ENCODE measurements at regions not wholly inside any gene's neighbourhood (a gene's known extent, or its start where the extent isn't known, plus 50 kb on each side); places are given as distances from the start of the nearest gene placed in this dataset.

DNA sequence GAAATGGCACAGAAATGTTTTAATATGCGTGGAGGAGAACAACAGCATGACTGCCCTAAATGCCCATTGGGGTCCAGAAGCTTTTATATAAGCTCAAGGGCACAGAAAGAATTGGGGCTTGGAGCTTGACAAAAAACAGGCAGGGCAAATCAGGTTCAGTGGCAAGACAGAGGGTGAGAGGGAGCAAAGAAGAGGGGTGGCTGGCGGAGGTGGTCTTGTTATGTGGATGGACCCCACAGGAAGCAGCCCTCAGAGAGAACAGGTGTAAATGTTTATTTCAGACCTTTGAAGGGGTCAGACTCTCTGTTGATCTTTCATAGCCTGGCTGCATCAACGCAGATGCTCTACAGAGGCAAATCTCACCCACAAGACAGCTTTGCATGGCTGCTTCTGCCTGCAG, 213.1 kb upstream of the B3GAT1 start:
- Histone ChIP-seq H3K36me3 (no peaks in the 10 kb centered on the region), H3K4me1 (no peaks in the 10 kb centered on the region), H3K9me3 (no peaks in the 10 kb centered on the region), H3K27me3 (peaks cover 0 to 75% (median 2%) of the 10 kb centered on the region in 9 donors), H3K4me3 (no peak overlapping the region), H3K27ac (no peak overlapping the region)
- intact Hi-C loops (cut with DNase I), result no loop called here
- no peak for ATAC-seq
- 84 to 90% (median 86%) methylated on average over 3 of the region's 3 CpGs for WGBS, 4 donors
- TF ChIP-seq POLR2A (IDR thresholded peaks at IDR 0.05), result no peak
- TF ChIP-seq, protein P1, sequence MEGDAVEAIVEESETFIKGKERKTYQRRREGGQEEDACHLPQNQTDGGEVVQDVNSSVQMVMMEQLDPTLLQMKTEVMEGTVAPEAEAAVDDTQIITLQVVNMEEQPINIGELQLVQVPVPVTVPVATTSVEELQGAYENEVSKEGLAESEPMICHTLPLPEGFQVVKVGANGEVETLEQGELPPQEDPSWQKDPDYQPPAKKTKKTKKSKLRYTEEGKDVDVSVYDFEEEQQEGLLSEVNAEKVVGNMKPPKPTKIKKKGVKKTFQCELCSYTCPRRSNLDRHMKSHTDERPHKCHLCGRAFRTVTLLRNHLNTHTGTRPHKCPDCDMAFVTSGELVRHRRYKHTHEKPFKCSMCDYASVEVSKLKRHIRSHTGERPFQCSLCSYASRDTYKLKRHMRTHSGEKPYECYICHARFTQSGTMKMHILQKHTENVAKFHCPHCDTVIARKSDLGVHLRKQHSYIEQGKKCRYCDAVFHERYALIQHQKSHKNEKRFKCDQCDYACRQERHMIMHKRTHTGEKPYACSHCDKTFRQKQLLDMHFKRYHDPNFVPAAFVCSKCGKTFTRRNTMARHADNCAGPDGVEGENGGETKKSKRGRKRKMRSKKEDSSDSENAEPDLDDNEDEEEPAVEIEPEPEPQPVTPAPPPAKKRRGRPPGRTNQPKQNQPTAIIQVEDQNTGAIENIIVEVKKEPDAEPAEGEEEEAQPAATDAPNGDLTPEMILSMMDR (IDR thresholded peaks at IDR 0.05), result no peak
- no peak for DNase-seq

DNA sequence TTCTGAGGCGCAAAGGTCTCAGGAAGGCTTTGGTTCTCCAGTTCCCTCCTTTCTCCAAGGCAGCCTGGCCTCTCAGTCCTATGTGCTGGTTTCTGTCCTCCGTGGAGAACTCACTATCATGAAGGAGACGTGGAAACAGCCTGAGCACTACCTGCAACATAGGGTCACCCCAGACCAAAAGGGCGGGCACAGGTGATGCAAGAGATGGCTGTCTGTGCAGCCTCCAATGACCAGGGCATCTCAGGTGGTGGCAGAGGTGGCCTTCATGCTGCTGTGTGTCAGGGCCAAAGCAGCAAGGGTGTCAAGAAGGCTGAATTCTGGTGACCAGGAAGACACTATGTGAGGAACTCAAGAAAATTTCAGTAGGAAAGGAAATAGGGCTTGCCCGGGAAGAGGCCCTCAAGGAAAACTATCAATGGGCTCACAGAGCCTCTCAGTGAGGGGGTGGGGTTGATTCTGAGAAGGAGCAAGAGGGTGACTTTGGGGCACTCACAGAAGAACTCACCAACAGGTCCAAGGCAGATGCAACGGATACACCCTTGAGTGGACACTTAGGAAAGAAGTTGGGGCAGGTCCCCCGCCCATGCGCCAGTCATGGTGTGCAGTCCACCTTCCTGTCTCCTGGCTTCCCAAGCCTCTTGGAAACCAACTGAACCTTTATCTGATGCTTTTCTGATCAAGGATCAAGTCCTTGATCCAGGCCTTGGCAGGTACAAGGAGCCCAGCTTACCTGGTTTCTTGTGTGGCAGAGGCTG, 212.3 kb upstream of the B3GAT1 start:
- no peaks in the 10 kb centered on the region for H3K9me3 ChIP-seq
- 85 to 88% (median 86%) methylated on average over 8 of the region's 8 CpGs for WGBS, 4 donors
- no peak overlapping the region for H3K27ac ChIP-seq
- no peaks in the 10 kb centered on the region for H3K4me1 ChIP-seq
- DNase-seq, result no peak
- intact Hi-C loops (cut with DNase I), result no loop called here
- H3K27me3 ChIP-seq, result peaks cover 0 to 71% (median 2%) of the 10 kb centered on the region in 9 donors
- TF ChIP-seq, protein P1 (IDR thresholded peaks at IDR 0.05), result no peak
- no peak for TF ChIP-seq POLR2A (IDR thresholded peaks at IDR 0.05)
- H3K36me3 ChIP-seq, result no peaks in the 10 kb centered on the region
- H3K4me3 ChIP-seq, result no peak overlapping the region
- ATAC-seq, result no peak

- WGBS, 4 donors, result 71 to 91% (median 83%) methylated on average over 5 of the region's 5 CpGs
- DNase-seq (no peak), ATAC-seq (no peak)
- Histone ChIP-seq H3K4me3 (no peak overlapping the region), H3K4me1 (no peaks in the 10 kb centered on the region), H3K9me3 (no peaks in the 10 kb centered on the region), H3K27ac (no peak overlapping the region), H3K27me3 (peaks cover 0 to 69% (median 2%) of the 10 kb centered on the region in 9 donors), H3K36me3 (no peaks in the 10 kb centered on the region)
- intact Hi-C loops (cut with DNase I), result no loop called here
- no peak for TF ChIP-seq POLR2A (IDR thresholded peaks at IDR 0.05)
- TF ChIP-seq, protein P1 (IDR thresholded peaks at IDR 0.05), result no peak
Measured at GRCh38 chr11:134623711-134624110, 211.7 kb upstream of the B3GAT1 start.

DNA sequence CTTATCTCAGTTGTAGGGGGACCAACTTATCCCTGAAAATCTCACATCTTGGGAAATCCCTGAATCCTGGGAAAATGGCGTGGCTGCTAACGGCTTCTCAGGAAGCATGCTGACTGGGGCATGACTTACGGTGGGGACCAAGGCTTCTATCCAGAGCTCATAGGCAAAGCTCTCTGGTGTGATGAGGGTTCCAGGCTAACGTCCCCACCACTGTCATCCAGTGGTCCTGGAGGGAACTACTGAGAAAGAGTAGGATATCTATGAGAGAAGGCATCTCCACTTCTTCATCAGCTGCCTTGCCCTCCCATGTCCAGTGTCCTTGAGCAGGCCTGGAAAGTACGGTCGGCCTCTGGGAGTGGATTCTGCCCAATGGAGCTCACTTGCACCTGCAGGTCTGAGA, 210.4 kb upstream of the B3GAT1 start:
- no peaks in the 10 kb centered on the region for H3K4me1 ChIP-seq
- no peak overlapping the region for H3K4me3 ChIP-seq
- no peaks in the 10 kb centered on the region for H3K9me3 ChIP-seq
- intact Hi-C loops (cut with DNase I), result no loop called here
- TF ChIP-seq POLR2A (IDR thresholded peaks at IDR 0.05), result no peak
- TF ChIP-seq, protein P1 (IDR thresholded peaks at IDR 0.05), result no peak
- no peak overlapping the region for H3K27ac ChIP-seq
- 81 to 89% (median 86%) methylated on average over 6 of the region's 6 CpGs for WGBS, 4 donors
- H3K27me3 ChIP-seq, result peaks cover 0 to 57% (median 2%) of the 10 kb centered on the region in 9 donors
- H3K36me3 ChIP-seq, result no peaks in the 10 kb centered on the region
- DNase-seq, result no peak
- ATAC-seq, result no peak

Measured in heart left ventricle (tissue), 16 donors.